ENCODE measurements at regions not wholly inside any gene's neighbourhood (a gene's known extent, or its start where the extent isn't known, plus 50 kb on each side); places are given as distances from the start of the nearest gene placed in this dataset.

DNA sequence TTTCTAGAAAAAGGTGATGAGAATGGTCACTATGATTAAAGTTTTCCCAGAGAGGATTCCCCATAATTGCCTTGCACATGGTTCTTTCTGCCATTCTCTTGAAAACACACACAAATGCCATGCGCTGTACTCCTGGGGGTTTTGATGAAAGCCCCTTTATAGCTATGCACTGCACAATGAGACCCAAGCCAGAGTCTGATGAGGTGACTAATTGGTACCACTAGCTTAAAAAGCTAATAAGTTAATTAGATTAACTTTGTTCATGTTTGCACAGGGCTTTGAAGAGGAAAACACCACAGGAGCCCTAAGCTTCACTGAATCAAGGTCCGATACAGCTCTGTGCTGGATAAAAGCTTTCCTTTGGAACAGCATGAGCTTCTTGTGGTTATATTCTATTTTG is 132.2 kb downstream of the NKX6-1 start:
- DNase-seq, result no peak

DNA sequence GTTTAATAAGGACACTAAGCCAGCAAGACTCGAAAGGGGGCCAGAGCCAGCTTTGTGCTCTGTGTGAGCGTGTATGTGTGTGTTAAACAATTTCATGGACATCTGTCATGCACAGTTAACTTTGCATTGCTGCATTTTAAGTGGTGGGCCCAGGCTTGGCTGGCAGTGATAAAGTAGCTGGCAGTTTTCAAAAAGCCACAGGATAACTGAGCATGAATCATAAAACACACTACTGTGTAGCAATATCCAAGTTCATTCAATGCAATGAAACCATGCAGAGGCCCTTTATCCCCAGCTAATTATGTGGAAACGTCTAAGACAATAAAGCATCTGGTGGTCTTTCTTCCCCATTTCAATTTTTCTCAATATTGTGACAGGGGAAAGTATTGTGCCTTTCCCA is 132.9 kb downstream of the NKX6-1 start:
- DNase-seq, result no peak
- Histone ChIP-seq H3K27me3 (no peaks in the 10 kb centered on the region), H3K36me3 (ENCODE audit: low read depth, missing control alignments) (no peaks in the 10 kb centered on the region), H3K4me3 (no peak overlapping the region), H3K4me1 (no peaks in the 10 kb centered on the region), H3K27ac (no peak overlapping the region), H3K9me3 (no peaks in the 10 kb centered on the region)
- TF ChIP-seq CTCF (IDR thresholded peaks at IDR 0.05), result no peak
- no peak for TF ChIP-seq POLR2A (IDR thresholded peaks at IDR 0.05)
- 58 to 63% methylated on average over 3 of the region's 3 CpGs for WGBS, 2 donors
- intact Hi-C loops (cut with DNase I; ENCODE audit: low total_unique reads), result no loop called here

More for the DNA sequence above, 132.2 kb downstream of the NKX6-1 start:
- Histone ChIP-seq H3K36me3 (ENCODE audit: low read depth, missing control alignments) (no peaks in the 10 kb centered on the region), H3K4me1 (no peaks in the 10 kb centered on the region), H3K27ac (no peak overlapping the region), H3K9me3 (no peaks in the 10 kb centered on the region), H3K27me3 (no peaks in the 10 kb centered on the region), H3K4me3 (no peak overlapping the region)
- TF ChIP-seq POLR2A (IDR thresholded peaks at IDR 0.05), result no peak
- no peak for TF ChIP-seq CTCF (IDR thresholded peaks at IDR 0.05)
- intact Hi-C loops (cut with DNase I; ENCODE audit: low total_unique reads), result no loop called here
- 92% methylated on average over 2 of the region's 2 CpGs for WGBS, 2 donors

DNA sequence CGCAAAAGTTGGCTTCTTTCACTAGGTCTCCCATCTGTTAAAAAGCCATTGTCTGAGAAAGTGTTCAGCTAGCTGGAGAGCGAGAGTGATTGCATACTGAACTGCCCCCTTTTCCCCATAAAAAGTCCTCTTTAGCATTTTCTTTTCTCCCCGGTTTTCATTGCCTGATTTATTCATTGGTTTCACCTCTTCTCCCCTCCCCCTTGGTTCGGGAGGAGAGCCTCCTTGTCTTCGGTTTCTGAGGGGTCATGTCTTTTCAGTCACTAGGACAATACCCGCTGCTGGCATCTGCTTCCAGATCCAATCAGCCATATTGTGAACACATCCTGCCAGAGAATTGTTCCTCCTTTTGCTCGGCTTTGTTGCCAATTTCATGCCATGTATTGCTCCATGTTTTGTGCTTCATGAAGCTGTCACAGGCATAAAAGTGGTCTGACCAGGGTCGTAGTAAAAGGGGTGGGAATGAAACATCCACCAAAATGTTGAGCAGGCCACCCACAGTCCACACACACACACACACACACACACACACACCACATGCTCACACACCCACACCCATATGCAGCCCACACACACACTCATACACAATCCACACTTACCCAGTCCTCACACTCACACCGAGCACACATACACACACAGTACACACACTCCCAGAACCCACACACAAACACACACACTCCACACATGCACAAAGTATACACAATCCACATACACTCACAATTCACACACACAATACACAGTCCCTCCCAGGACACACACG is 136.0 kb downstream of the NKX6-1 start:
- Histone ChIP-seq H3K27me3 (no peaks in the 10 kb centered on the region), H3K27ac (no peak overlapping the region), H3K4me1 (no peaks in the 10 kb centered on the region), H3K9me3 (no peaks in the 10 kb centered on the region), H3K36me3 (ENCODE audit: low read depth, missing control alignments) (no peaks in the 10 kb centered on the region), H3K4me3 (no peak overlapping the region)
- intact Hi-C loops (cut with DNase I; ENCODE audit: low total_unique reads), result no loop called here
- 64 to 69% methylated on average over 10 of the region's 10 CpGs for WGBS, 2 donors
- DNase-seq, result no peak
- no peak for TF ChIP-seq CTCF (IDR thresholded peaks at IDR 0.05)
- no peak for TF ChIP-seq POLR2A (IDR thresholded peaks at IDR 0.05)

GRCh38 chr4:84342161-84342560 is 156.9 kb downstream of the NKX6-1 start:
- H3K27me3 ChIP-seq, result no peaks in the 10 kb centered on the region
- H3K9me3 ChIP-seq, result no peaks in the 10 kb centered on the region
- H3K4me3 ChIP-seq, result no peak overlapping the region
- no peaks in the 10 kb centered on the region for H3K4me1 ChIP-seq
- no peak for DNase-seq
- TF ChIP-seq POLR2A (IDR thresholded peaks at IDR 0.05), result no peak
- TF ChIP-seq CTCF (IDR thresholded peaks at IDR 0.05), result no peak
- H3K36me3 ChIP-seq (ENCODE audit: low read depth, missing control alignments), result no peaks in the 10 kb centered on the region
- 80 to 100% methylated on average over 1 to 3 of the region's 3 CpGs for WGBS, 2 donors
- intact Hi-C loops (cut with DNase I; ENCODE audit: low total_unique reads), result no loop called here
- H3K27ac ChIP-seq, result no peak overlapping the region

GRCh38 chr4:84341559-84341958 is 157.5 kb downstream of the NKX6-1 start:
- no peaks in the 10 kb centered on the region for H3K36me3 ChIP-seq (ENCODE audit: low read depth, missing control alignments)
- no peak for DNase-seq
- no peaks in the 10 kb centered on the region for H3K9me3 ChIP-seq
- intact Hi-C loops (cut with DNase I; ENCODE audit: low total_unique reads), result no loop called here
- no peaks in the 10 kb centered on the region for H3K4me1 ChIP-seq
- no peak for TF ChIP-seq POLR2A (IDR thresholded peaks at IDR 0.05)
- no peak for TF ChIP-seq CTCF (IDR thresholded peaks at IDR 0.05)
- no peaks in the 10 kb centered on the region for H3K27me3 ChIP-seq
- no peak overlapping the region for H3K27ac ChIP-seq
- no peak overlapping the region for H3K4me3 ChIP-seq

All from testis (tissue), 2 donors.